GM12874 (cell line): ENCODE measurements at regions not wholly inside any gene's neighbourhood (a gene's known extent, or its start where the extent isn't known, plus 50 kb on each side); places are given as distances from the start of the nearest gene placed in this dataset.

Experiments
- CTCF ChIP-seq: IDR thresholded peaks from 2 replicates; pipeline ENCODE4 v1.5.1; 2011; ENCODE audit warnings: low read depth, mild to moderate bottlenecking, control low read depth, low read length, moderate library complexity; ENCODE audit not compliant: insufficient read depth

- no peak for TF ChIP-seq CTCF
Observed at GRCh38 chr2:221958224-221958623, 340.6 kb downstream of the PAX3 start.

GRCh38 chr2:221948076-221948475 is 350.7 kb downstream of the PAX3 start:
- no peak for TF ChIP-seq CTCF

GRCh38 chr2:221943076-221943810 is 355.6 kb downstream of the PAX3 start:
- no peak for TF ChIP-seq CTCF

- TF ChIP-seq CTCF = no peak
Observed at GRCh38 chr2:221931251-221931991, 359.3 kb upstream of the EPHA4 start.

GRCh38 chr2:221929259-221929658 is 357.2 kb upstream of the EPHA4 start:
- TF ChIP-seq CTCF = no peak

- TF ChIP-seq CTCF = no peak
Observed at GRCh38 chr2:221926327-221926726, 354.2 kb upstream of the EPHA4 start.

GRCh38 chr2:221924576-221924975 is 352.5 kb upstream of the EPHA4 start:
- TF ChIP-seq CTCF = no peak
